ENCODE measurements at regions not wholly inside any gene's neighbourhood (a gene's known extent, or its start where the extent isn't known, plus 50 kb on each side); places are given as distances from the start of the nearest gene placed in this dataset.

- ChIA-PET SMC1A (ENCODE audit: uncharacterized antibody, unreplicated experiment) (no interaction called here), RAD21 (ENCODE audit: unreplicated experiment) (no interaction called here), POLR2A (no interaction called here), CTCF (no interaction called here)
- ATAC-seq: no peak
- no peaks in the 10 kb centered on the region for H3K27me3 ChIP-seq (replicated peaks in 1 of 2; ENCODE audit: control insufficient read depth in 2 of 2, insufficient read depth in 2 of 2, low read length in 1 of 2)
- FAIRE-seq: no peak
- no peak overlapping the region for H3K27ac ChIP-seq (ENCODE audit: control insufficient read depth, insufficient read depth)
- no peak overlapping the region for H3K9ac ChIP-seq (ENCODE audit: control insufficient read depth, insufficient read depth, low read length)
- H3K4me3 ChIP-seq: no peak overlapping the region
- 0% methylated on average over 1 of the region's 1 CpG for WGBS (ENCODE audit: insufficient coverage, insufficient replicate concordance, low lambda C conversion rate, missing lambda C conversion rate)
- BruUV-seq (replicated peaks): no TSS peak
- H4K20me1 ChIP-seq (ENCODE audit: control insufficient read depth, insufficient read depth): no peaks in the 10 kb centered on the region
- H3K4me2 ChIP-seq (ENCODE audit: control insufficient read depth, insufficient read depth): no peak overlapping the region
- intact Hi-C loops (cut with micrococcal nuclease; ENCODE audit: unreplicated experiment): no loop called here
- no peaks in the 10 kb centered on the region for H3K36me3 ChIP-seq (ENCODE audit: control insufficient read depth in 2 of 2, insufficient read depth in 2 of 2, low read length in 1 of 2)
- no peak overlapping the region for H2AFZ ChIP-seq (ENCODE audit: control insufficient read depth, low read depth, low read length)
- no peaks in the 10 kb centered on the region for H3K4me1 ChIP-seq (ENCODE audit: control insufficient read depth, insufficient read depth, low read length)
- no peak for DNase-seq (ENCODE audit: low read depth, low spot score)
- no peaks in the 10 kb centered on the region for H3K9me3 ChIP-seq (replicated peaks; ENCODE audit: control insufficient read depth, insufficient read depth, low read length)
- in situ Hi-C loops (cut with MboI): no loop called here
- no peaks in the 10 kb centered on the region for H3K79me2 ChIP-seq (ENCODE audit: control insufficient read depth, insufficient read depth, low read length)
- TF ChIP-seq MXI1 (IDR thresholded peaks at IDR 0.05; ENCODE audit: low read depth, low read length): no peak
- TF ChIP-seq ATF2 (IDR thresholded peaks at IDR 0.05; ENCODE audit: low read length): no peak
- no peak for TF ChIP-seq MTA2 (IDR thresholded peaks at IDR 0.05; ENCODE audit: low read depth)
- no peak for TF ChIP-seq SMAD1 (IDR thresholded peaks at IDR 0.05; ENCODE audit: low read depth, partially characterized antibody)
- no peak for TF ChIP-seq PAX8 (IDR thresholded peaks at IDR 0.05)
- TF ChIP-seq ZNF207 (IDR thresholded peaks at IDR 0.05; ENCODE audit: borderline replicate concordance): no peak
- TF ChIP-seq HDAC2 (IDR thresholded peaks at IDR 0.05): no peak
- TF ChIP-seq SREBF1 (IDR thresholded peaks at IDR 0.05; ENCODE audit: low read length): no peak
- no peak for TF ChIP-seq FOXM1 (IDR thresholded peaks at IDR 0.05; ENCODE audit: low read depth, low read length)
- TF ChIP-seq TCF12 (IDR thresholded peaks at IDR 0.05; ENCODE audit: low read depth, low read length): no peak
- TF ChIP-seq POU2F2 (IDR thresholded peaks at IDR 0.05; ENCODE audit: borderline replicate concordance, low read depth, low read length): no peak
- no peak for TF ChIP-seq EGR1 (IDR thresholded peaks at IDR 0.05; ENCODE audit: borderline replicate concordance in 1 of 2, low read depth in 2 of 2, low read length in 2 of 2)
- TF ChIP-seq, protein P1, sequence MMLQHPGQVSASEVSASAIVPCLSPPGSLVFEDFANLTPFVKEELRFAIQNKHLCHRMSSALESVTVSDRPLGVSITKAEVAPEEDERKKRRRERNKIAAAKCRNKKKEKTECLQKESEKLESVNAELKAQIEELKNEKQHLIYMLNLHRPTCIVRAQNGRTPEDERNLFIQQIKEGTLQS (IDR thresholded peaks at IDR 0.05; ENCODE audit: borderline replicate concordance, extremely low read depth, low read depth, low read length): no peak
- TF ChIP-seq, protein P2, sequence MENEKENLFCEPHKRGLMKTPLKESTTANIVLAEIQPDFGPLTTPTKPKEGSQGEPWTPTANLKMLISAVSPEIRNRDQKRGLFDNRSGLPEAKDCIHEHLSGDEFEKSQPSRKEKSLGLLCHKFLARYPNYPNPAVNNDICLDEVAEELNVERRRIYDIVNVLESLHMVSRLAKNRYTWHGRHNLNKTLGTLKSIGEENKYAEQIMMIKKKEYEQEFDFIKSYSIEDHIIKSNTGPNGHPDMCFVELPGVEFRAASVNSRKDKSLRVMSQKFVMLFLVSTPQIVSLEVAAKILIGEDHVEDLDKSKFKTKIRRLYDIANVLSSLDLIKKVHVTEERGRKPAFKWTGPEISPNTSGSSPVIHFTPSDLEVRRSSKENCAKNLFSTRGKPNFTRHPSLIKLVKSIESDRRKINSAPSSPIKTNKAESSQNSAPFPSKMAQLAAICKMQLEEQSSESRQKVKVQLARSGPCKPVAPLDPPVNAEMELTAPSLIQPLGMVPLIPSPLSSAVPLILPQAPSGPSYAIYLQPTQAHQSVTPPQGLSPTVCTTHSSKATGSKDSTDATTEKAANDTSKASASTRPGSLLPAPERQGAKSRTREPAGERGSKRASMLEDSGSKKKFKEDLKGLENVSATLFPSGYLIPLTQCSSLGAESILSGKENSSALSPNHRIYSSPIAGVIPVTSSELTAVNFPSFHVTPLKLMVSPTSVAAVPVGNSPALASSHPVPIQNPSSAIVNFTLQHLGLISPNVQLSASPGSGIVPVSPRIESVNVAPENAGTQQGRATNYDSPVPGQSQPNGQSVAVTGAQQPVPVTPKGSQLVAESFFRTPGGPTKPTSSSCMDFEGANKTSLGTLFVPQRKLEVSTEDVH (IDR thresholded peaks at IDR 0.05; ENCODE audit: low read depth, partially characterized antibody): no peak
- TF ChIP-seq, protein P3, sequence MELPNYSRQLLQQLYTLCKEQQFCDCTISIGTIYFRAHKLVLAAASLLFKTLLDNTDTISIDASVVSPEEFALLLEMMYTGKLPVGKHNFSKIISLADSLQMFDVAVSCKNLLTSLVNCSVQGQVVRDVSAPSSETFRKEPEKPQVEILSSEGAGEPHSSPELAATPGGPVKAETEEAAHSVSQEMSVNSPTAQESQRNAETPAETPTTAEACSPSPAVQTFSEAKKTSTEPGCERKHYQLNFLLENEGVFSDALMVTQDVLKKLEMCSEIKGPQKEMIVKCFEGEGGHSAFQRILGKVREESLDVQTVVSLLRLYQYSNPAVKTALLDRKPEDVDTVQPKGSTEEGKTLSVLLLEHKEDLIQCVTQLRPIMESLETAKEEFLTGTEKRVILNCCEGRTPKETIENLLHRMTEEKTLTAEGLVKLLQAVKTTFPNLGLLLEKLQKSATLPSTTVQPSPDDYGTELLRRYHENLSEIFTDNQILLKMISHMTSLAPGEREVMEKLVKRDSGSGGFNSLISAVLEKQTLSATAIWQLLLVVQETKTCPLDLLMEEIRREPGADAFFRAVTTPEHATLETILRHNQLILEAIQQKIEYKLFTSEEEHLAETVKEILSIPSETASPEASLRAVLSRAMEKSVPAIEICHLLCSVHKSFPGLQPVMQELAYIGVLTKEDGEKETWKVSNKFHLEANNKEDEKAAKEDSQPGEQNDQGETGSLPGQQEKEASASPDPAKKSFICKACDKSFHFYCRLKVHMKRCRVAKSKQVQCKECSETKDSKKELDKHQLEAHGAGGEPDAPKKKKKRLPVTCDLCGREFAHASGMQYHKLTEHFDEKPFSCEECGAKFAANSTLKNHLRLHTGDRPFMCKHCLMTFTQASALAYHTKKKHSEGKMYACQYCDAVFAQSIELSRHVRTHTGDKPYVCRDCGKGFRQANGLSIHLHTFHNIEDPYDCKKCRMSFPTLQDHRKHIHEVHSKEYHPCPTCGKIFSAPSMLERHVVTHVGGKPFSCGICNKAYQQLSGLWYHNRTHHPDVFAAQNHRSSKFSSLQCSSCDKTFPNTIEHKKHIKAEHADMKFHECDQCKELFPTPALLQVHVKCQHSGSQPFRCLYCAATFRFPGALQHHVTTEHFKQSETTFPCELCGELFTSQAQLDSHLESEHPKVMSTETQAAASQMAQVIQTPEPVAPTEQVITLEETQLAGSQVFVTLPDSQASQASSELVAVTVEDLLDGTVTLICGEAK (IDR thresholded peaks at IDR 0.05; ENCODE audit: borderline replicate concordance): no peak
- no peak for TF ChIP-seq ASH2L (IDR thresholded peaks at IDR 0.05; ENCODE audit: borderline replicate concordance, low read depth)
Measured at GRCh38 chr1:215487466-215487865, 79.6 kb upstream of the KCTD3 start.
